Activated CD8-positive, alpha-beta memory T cell treated with anti-CD3 and anti-CD28 coated beads for 24 hours (primary cell): ENCODE measurements at regions not wholly inside any gene's neighbourhood (a gene's known extent, or its start where the extent isn't known, plus 50 kb on each side); places are given as distances from the start of the nearest gene placed in this dataset.

Experiments used
- DNase-seq: peaks from one replicate; pipeline ENCODE4 v3.0.0-alpha.2; 2020

DNA sequence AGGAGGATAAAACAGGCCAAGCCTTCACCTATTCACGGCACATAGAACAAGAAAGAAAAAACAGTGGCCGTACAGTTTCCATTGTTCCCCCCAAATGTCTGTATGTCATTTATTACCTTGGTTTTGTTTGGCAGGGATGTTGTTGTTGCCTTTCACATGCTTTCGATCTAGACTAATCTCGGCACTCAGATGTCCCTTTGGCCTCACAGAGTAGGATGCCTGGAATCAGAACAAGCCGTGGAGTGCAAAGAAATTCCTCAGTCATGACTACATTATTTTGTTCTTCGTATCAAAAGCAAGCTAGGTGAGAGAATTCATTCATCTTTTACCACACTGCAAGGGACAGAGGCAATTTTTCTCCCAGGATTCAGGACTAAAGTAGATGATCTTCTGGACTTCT lies 106.9 kb downstream of the SMIM20 start:
- no peak for DNase-seq

GRCh38 chr4:26021417-26022345 lies 107.7 kb downstream of the SMIM20 start:
- DNase-seq, result no peak

- peak; percentile 35 for DNase-seq
These were observed 108.6 kb downstream of the SMIM20 start for GRCh38 chr4:26022346-26023202.

DNA sequence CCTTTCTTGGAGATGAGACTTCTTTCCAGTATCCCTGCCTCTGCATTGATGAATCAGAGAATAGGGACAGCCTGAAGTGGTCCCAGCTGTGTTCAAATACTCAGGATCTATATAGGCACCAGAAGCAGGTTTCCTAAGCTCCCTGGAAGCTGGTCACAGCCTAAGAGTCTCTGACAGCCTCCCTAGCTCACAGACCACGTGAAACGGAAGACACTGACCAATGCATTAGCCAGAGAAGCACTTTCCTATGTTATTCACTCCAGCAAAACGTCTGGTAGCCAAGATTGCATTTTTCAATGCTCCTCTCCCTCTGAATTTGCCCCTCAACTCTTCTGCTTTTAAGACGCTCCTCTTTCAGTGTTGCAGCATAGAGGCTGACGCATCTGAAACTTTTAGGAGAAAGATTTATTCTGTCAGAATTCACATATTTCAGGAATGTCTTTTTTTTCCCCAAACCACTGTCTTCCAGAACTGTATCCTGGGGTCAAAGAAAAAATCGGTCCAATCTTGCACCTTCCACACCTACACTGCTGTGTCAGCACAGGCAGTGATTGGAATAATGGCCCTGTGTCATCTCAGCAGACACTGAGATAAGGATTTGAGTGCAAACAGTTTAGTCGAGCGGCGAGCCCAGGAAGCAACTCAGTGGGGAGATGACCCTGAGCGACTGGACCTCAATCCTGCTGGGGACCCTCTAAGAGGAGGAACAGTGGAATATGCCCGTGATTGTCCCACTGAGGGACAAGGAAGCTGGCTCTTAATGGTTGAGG lies 109.4 kb downstream of the SMIM20 start:
- no peak for DNase-seq

GRCh38 chr4:26024079-26024478 lies 110.1 kb downstream of the SMIM20 start:
- no peak for DNase-seq

- peak; percentile 49 for DNase-seq
These were observed 114.2 kb downstream of the SMIM20 start for GRCh38 chr4:26028133-26028792.

- DNase-seq, result peak; percentile 91
These were observed 115.0 kb downstream of the SMIM20 start for GRCh38 chr4:26028793-26029567.

GRCh38 chr4:26029568-26030131 lies 115.6 kb downstream of the SMIM20 start:
- DNase-seq, result no peak

DNA sequence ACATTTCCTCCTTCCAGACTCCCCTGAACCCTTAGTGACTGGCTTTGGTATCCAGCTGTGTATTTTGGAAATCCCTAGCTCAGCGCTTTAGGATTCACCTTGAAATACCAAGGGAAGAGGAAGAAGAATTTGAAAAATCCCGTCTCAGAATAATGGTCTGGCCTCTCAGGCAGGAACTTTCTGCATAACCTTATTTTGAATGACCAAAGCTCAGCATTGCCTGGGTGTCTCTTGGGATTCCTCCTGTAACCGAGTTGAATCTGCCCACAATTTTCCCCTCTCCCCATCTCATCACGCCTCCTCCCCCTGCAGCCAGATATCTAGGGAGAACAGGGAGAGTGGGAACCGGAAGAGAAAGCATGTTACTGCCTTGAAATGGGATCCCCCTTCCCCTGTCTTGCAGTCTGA lies 116.2 kb downstream of the SMIM20 start:
- no peak for DNase-seq

DNA sequence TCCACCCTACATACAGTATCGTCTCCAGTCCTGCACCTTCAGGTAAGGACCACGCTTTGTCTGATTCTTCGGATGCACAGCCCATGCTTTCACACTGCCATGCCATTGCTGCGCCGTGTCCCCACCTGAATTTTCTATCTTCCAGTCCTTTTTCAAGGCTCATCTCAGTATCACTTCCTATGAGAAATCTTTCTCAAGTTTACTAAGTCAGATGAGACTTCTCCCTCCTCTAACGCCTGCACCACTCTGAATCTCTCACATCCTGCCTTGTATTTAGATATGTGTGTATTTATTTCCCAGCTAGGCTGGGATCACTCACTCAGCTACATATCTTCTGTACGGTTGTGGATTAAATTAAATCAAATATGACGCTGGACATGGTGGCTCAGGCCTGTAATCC lies 116.8 kb downstream of the SMIM20 start:
- no peak for DNase-seq

GRCh38 chr4:26031704-26032103 lies 117.7 kb downstream of the SMIM20 start:
- DNase-seq, result no peak

DNA sequence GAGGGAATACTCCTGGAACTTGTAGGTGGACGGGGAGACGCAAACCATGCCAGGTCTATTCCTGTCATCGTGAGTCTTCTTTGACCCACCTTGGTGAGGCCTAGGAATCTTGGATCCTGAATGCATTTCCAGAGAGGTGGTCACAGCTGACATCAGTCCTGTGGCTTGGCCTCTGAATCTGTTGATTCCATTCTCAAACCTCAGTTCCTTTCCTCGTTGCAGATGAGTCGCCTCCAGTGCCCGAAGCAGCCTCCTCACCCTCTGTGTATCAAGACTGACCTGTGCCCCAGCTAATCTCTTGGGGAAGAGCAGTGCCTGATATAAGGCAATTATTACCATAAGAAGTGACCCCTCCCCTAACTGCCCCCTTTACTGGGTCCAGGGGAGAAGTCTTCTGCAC lies 118.1 kb downstream of the SMIM20 start:
- no peak for DNase-seq

GRCh38 chr4:26032630-26033317 lies 118.8 kb downstream of the SMIM20 start:
- DNase-seq, result no peak

DNA sequence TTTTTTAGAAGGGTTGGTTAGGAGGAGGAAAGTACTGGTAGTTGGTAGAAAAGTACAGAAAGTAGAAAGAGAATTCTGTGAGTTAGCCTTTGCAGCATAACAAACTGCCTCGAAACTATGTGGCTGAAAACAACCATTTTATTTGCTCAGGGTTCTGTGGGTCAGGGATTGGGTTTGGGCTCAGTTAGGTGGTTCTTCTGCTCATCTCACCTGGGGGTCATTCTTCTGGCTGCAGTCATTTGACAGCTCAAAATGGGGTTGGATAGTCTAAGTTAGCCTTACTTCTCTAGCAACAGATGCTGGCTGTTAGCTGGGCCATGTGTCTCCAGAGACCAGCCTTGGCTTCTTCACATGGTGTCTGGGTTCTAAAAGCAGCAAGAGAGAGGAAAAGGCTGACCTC lies 119.4 kb downstream of the SMIM20 start:
- no peak for DNase-seq

DNA sequence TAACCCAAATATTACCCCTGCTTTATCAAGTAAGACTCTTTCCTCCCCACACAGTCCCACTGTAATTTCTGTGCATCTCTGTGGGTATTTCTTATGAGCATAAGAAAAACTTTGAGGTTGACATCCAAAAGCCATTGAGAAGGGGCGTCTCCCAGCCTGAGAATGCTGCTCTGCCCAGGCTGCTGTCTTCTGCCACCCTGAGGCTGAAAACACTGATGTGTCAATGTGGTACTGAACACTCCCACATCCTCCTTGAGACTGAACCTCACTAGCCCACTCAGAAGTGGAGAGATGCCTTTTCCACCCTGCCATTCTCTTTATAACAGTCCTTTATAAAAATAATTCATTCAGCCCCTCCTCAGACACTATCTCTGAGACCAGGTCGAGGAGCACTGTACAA lies 120.8 kb downstream of the SMIM20 start:
- DNase-seq, result no peak

DNA sequence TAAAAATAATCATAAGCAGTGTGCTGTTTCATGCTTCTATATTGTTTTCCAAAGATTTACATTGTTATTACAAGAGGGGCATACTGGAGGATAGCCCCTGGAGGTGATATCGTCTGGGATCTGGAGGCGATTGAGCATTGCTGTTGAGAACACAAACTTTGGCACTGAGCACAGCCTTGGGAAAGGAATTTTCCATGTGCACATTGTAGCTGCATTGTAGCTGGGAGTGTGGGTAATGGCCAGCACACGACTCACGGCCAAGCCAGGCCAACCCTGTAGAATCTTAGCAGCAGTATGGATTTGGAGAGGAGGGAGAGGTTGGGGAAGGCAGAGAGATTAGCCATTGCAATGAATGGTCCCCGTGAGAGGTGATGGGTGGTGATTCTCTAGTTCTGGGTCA lies 121.9 kb downstream of the SMIM20 start:
- DNase-seq, result no peak

DNA sequence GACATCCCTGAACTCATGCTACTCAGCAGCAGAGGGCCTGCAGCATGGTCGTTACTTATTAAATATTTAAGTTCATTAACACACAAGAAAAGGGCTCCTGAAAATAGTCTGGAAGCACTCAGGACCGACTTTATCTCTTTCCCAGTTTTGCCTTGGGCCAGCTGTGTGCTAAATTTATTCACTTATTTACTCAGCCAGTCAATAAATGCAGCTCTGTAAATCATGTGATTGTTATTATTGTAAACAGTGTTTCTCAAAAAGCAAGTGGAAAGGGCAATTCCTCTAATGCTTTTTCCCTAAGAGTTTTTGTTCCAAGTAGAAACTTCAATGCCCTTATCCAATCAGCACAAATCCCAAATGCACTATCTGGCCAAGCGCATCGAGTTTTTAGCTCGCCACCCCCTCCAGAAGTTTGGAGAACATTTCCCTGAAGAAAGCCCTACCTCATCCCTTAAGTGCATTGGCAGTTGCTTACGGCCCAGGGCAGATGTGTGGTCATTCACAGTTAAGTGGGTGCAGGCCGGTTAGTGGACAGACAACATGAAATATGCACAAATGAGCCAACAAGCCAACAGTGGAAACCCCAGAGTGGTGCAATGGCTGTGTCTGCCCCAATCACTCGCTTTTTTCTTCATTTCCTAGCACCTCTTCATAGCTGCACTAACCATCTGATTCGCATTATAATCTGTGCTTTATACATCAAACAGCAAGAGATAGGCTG lies 125.8 kb downstream of the SMIM20 start:
- DNase-seq, result no peak

DNA sequence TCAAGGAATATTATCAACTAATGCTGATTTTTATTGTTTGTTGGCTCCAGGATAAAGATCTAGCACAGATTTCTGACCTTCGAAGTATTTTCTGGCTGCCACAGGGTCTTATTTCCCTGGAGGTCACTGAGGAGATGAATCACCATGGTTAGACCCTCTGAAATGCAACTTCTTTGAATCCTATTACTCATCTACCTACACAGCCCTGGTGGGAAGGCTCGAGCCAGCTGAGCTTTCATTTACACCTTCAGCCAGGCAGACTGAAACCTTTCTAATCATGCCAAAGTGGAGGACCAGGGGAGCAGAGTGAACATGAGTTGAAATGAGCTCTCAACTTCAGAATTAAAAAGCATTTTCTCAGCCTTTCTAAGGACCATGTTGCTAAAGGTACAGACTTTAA lies 130.5 kb downstream of the SMIM20 start:
- no peak for DNase-seq

- no peak for DNase-seq
These were observed 131.0 kb downstream of the SMIM20 start for GRCh38 chr4:26044983-26045382.

DNA sequence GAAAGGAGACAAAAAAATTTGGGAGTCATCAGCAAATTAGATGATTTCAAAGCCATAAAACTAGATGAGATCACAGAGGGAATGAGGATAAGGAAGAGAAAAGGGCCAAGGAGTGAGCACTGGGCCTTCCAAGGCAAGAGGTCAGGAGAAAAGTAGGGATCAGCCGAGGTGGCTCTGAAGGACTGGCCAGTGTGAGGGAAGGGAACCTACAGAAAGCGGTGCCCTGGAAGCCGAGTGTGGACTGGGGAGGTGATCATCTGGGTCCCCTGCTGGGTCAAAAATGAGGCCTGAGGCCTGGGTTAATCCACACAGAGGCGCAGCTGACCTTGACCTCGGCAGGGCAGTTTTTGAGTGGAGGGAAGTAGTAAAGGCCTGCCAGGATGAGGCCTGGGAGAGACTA lies 133.8 kb downstream of the SMIM20 start:
- no peak for DNase-seq
